GM23338 (cell line): ENCODE measurements at regions not wholly inside any gene's neighbourhood (a gene's known extent, or its start where the extent isn't known, plus 50 kb on each side); places are given as distances from the start of the nearest gene placed in this dataset.

ENCODE experiments used
- CREB1 ChIP-seq: fragments of 250-450 bp; sonication (Bioruptor Pico); IDR thresholded peaks from 2 replicates; pipeline ENCODE4 v1.5.0; 2020; ENCODE audit warnings: low read depth, mild to moderate bottlenecking, moderate library complexity
- ETS1 ChIP-seq: IDR thresholded peaks from 2 replicates; pipeline ENCODE4 v1.6.1; 2016; ENCODE audit warnings: antibody characterized with exemption
- EZH2 ChIP-seq: fragments of 200-600 bp; sonication (generic); IDR thresholded peaks from one replicate; pipeline ENCODE4 v1.8.0; 2017; ENCODE audit warnings: antibody characterized with exemption, mild to moderate bottlenecking, low read depth; ENCODE audit not compliant: unreplicated experiment
- EZH2phosphoT487 ChIP-seq: fragments of 200-600 bp; sonication (generic); IDR thresholded peaks from one replicate; pipeline ENCODE4 v1.8.1; 2018; ENCODE audit warnings: antibody characterized with exemption; ENCODE audit not compliant: unreplicated experiment
- JUNB ChIP-seq: IDR thresholded peaks from one replicate; pipeline ENCODE4 v1.6.1; 2016; ENCODE audit warnings: antibody characterized with exemption; ENCODE audit not compliant: unreplicated experiment
- NANOG ChIP-seq: IDR thresholded peaks from 2 replicates; pipeline ENCODE4 v1.6.1; 2016; ENCODE audit warnings: antibody characterized with exemption, borderline replicate concordance
- POLR2AphosphoS5 ChIP-seq: IDR thresholded peaks from 2 replicates; pipeline ENCODE4 v1.6.1; 2016; ENCODE audit warnings: antibody characterized with exemption, low read depth
- REST ChIP-seq: IDR thresholded peaks from one replicate; pipeline ENCODE4 v1.6.1; 2018; ENCODE audit warnings: antibody characterized with exemption; ENCODE audit not compliant: unreplicated experiment
- STAT1 ChIP-seq: IDR thresholded peaks from one replicate; pipeline ENCODE4 v1.6.1; 2016; ENCODE audit warnings: antibody characterized with exemption; ENCODE audit not compliant: unreplicated experiment
- ZNF114 ChIP-seq: fragments of 250-450 bp; sonication (Bioruptor Pico); IDR thresholded peaks from 2 replicates; pipeline ENCODE4 v1.5.0; 2020; ENCODE audit warnings: mild to moderate bottlenecking, moderate library complexity
- ZNF331 ChIP-seq: fragments of 250-450 bp; sonication (Bioruptor Pico); IDR thresholded peaks from 2 replicates; pipeline ENCODE4 v1.5.0; 2020; ENCODE audit warnings: low read depth, mild to moderate bottlenecking, moderate library complexity
- ZNF462 ChIP-seq: fragments of 250-450 bp; sonication (Bioruptor Pico); IDR thresholded peaks from 2 replicates; pipeline ENCODE4 v1.5.0; 2020; ENCODE audit warnings: mild to moderate bottlenecking, moderate library complexity

GRCh38 chr3:74370342-74370741 lies 244.1 kb downstream of the CNTN3 start (continued):
- no peak for TF ChIP-seq ZNF462 (CRISPR knock-in tag)
- no peak for TF ChIP-seq REST
- no peak for TF ChIP-seq CREB1 (CRISPR knock-in tag)
- TF ChIP-seq ZNF331 (CRISPR knock-in tag): no peak
- no peak for TF ChIP-seq STAT1
- TF ChIP-seq POLR2AphosphoS5: no peak
- no peak for TF ChIP-seq ETS1
- TF ChIP-seq NANOG: no peak
- no peak for TF ChIP-seq ZNF114 (CRISPR knock-in tag)
- TF ChIP-seq EZH2: no peak
- TF ChIP-seq JUNB: no peak
- no peak for TF ChIP-seq EZH2phosphoT487
